GM12892 (cell line): ENCODE measurements at regions not wholly inside any gene's neighbourhood (a gene's known extent, or its start where the extent isn't known, plus 50 kb on each side); places are given as distances from the start of the nearest gene placed in this dataset.

Experiments used
- DNase-seq: peaks from one replicate; pipeline ENCODE4 v3.0.0; 2011; ENCODE audit not compliant: insufficient read length
- FAIRE-seq: peaks from 2 replicates; lab custom pipeline; 2011; peaks lifted over from hg19 to GRCh38; lab: Jason Lieb, UNC
- POLR2A ChIP-seq: IDR thresholded peaks from 2 replicates; pipeline ENCODE4 v1.6.1; 2011; ENCODE audit warnings: low read depth, low read length, control low read depth
- POLR2AphosphoS5 ChIP-seq: IDR thresholded peaks from 2 replicates; pipeline ENCODE4 v1.6.1; 2011; ENCODE audit warnings: low read depth, low read length, control low read depth
- TAF1 ChIP-seq: IDR thresholded peaks from 2 replicates; pipeline ENCODE4 v1.6.1; 2011; ENCODE audit warnings: low read depth, mild to moderate bottlenecking, control low read depth, low read length, borderline replicate concordance

- no peak for FAIRE-seq
- DNase-seq, result no peak
- TF ChIP-seq POLR2A (no peak), TAF1 (no peak), POLR2AphosphoS5 (no peak)
Measured at GRCh38 chr2:2769481-2770431, 438.7 kb upstream of the MYT1L start.

DNA sequence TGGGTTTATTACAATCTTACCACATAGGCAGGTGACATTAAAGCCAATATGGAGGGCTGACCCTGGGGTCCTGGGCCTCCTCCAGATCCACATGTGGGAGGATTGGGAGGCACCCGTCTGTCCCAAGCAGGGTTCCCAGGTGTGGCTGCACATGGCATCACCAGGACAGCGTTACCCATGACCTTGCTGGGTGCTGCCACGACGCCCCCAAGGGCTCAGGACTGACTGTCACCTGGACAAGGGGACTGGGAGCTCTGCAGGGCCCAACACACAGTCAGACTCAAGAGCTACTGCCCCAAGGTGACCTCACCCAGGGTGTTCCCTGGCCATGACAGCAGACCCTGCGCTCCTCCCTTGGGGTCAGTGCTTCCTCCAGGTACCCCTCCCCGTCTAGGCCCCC is 437.4 kb upstream of the MYT1L start:
- DNase-seq (no peak), FAIRE-seq (no peak)
- TF ChIP-seq TAF1 (no peak), POLR2A (no peak), POLR2AphosphoS5 (no peak)

- no peak for TF ChIP-seq TAF1
- no peak for TF ChIP-seq POLR2AphosphoS5
- TF ChIP-seq POLR2A, result no peak
- DNase-seq, result no peak
- no peak for FAIRE-seq
Measured at GRCh38 chr2:2767837-2768236, 436.8 kb upstream of the MYT1L start.

DNA sequence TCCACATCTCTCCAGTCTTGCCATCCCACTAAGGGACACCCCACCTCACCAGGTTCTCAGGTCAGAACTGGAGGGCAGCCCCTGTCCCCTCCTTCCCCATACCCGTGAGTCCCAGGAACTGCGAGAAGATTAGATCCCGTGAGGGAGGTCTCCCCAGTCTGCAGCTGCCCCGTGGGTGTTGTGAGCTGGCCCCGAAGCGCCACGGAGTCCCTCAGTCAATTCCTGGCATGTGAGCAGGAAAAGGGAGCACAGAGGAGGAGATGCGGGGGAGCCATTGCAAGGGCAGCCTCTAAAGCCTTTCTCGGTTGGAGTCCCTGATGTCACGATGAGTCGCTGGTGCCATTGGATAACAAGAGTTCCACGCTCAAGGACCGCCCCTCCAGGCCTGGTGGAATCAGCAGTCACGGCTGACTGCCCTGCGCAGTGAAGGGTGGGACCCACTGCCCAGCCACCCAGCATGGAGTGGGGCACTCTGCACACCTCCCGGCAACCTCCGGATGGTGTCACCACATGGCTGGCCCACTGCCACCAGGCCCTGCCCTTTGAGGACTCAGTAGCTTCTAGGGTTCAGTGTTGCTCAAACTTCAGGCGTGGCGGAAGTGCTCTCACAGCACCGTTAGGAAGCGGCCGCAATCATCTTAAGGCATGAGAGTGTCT is 434.9 kb upstream of the MYT1L start:
- DNase-seq, result no peak
- TF ChIP-seq POLR2AphosphoS5 (no peak), TAF1 (no peak), POLR2A (no peak)
- no peak for FAIRE-seq

DNA sequence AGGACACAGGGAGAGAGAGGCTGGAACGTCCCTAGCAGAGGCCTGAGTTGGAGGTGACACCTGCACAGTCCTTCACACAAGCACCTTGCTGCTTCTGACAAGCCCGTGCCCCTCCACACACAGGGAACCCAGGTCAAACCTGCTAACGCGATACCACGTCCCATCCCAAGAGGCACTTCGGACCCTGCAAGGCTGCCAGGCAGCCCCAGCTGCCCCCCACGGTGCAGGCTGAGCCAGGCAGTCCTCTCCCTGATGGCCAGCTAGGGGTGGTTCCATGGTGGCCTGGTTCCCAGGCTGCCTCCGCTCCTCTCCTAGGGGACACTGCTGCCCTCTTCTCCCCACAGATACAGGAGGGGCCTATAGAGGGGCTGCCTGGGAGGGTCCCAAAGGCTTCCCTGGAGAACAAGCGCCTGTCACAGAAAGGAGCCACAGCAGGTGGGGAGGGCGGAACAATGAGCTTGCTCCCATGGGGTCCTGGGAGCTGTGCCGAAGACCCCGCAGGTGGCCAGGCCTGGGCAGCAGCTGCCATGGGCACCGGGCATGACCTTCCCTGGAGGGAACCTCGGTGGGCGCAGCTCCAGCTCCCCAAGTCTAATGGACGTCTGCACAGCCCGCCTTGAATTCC is 434.2 kb upstream of the MYT1L start:
- DNase-seq (no peak), FAIRE-seq (no peak)
- TF ChIP-seq POLR2AphosphoS5, result no peak
- TF ChIP-seq POLR2A, result no peak
- no peak for TF ChIP-seq TAF1

DNA sequence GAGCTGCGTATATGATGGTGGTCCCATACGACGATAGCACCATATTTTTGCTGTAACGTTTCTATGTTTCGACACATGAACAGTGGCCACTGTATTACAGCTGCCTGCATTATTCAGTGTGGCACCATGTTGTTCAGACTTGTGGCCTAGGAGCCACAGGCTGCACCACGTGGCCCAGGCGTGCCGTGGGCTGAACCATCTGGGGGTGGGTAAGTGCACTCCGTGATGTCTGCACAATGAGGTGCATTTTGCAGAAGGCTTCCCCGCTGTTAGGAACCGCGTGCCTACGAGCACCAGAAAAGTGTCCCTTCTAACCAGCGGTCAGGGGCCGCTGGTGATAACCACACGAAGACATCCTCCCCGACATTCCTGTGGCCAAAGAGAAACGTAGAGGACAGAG is 433.7 kb upstream of the MYT1L start:
- no peak for FAIRE-seq
- DNase-seq, result no peak
- TF ChIP-seq POLR2AphosphoS5 (no peak), TAF1 (no peak), POLR2A (no peak)

GRCh38 chr2:2764001-2764355 is 432.9 kb upstream of the MYT1L start:
- TF ChIP-seq POLR2A, result no peak
- no peak for TF ChIP-seq POLR2AphosphoS5
- TF ChIP-seq TAF1, result no peak
- DNase-seq (no peak), FAIRE-seq (no peak)

GRCh38 chr2:2763351-2764000 is 432.4 kb upstream of the MYT1L start:
- TF ChIP-seq POLR2A, result no peak
- no peak for TF ChIP-seq POLR2AphosphoS5
- no peak for TF ChIP-seq TAF1
- DNase-seq, result no peak
- no peak for FAIRE-seq

- FAIRE-seq (no peak), DNase-seq (no peak)
- TF ChIP-seq POLR2A (no peak), POLR2AphosphoS5 (no peak), TAF1 (no peak)
Measured at GRCh38 chr2:2762913-2763312, 431.8 kb upstream of the MYT1L start.

GRCh38 chr2:2762166-2762908 is 431.3 kb upstream of the MYT1L start:
- TF ChIP-seq POLR2A (no peak), TAF1 (no peak), POLR2AphosphoS5 (no peak)
- DNase-seq (no peak), FAIRE-seq (no peak)

DNA sequence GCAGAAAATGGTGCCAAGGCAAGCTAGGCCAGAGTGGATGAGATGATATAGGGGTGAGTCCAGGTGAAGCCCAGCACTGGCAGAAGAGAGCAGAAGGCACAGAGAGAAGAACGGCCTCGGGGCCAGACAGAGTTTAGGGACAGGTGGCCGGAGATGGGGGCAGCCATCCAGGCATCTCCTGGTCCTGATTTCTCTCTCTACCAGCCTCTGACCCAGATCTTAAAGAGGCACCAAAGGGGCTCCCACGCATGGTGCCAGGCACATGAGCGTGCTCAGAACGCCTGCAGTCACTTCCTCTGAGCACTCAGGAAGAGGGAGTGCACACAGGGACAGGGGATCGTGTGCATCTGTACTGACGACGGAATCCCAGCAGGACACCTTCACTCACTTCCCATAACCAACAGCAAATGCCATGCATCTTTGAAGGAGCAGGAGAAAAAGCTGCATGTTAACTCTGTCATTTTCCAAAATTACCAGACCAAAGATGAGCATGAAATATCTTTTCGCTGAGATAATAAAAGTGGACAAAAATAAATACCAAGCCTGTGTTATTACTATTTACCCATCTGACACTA is 427.8 kb upstream of the MYT1L start:
- no peak for FAIRE-seq
- no peak for DNase-seq
- TF ChIP-seq POLR2A, result no peak
- TF ChIP-seq POLR2AphosphoS5, result no peak
- TF ChIP-seq TAF1, result no peak
